Esophagus muscularis mucosa (tissue), 3 donors: ENCODE measurements at regions not wholly inside any gene's neighbourhood (a gene's known extent, or its start where the extent isn't known, plus 50 kb on each side); places are given as distances from the start of the nearest gene placed in this dataset.

Source experiments
- EP300 ChIP-seq: sonication (generic); formaldehyde crosslinking; IDR thresholded peaks from one replicate; pipeline ENCODE4 v1.6.1; 2017; ENCODE audit warnings: antibody characterized with exemption
- TF ChIP-seq, protein P1 (sequence below), 3 experiments: fragments of 200-600 bp in 2 of 3; fragments of 450-650 bp in 1 of 3; sonication (generic) in 2 of 3; IDR thresholded peaks; one replicate each; pipeline ENCODE4 v1.5.1; 2017 to 2019; ENCODE audit warnings: antibody characterized with exemption in 3 of 3, mild to moderate bottlenecking in 2 of 3, moderate library complexity in 1 of 3

DNA sequence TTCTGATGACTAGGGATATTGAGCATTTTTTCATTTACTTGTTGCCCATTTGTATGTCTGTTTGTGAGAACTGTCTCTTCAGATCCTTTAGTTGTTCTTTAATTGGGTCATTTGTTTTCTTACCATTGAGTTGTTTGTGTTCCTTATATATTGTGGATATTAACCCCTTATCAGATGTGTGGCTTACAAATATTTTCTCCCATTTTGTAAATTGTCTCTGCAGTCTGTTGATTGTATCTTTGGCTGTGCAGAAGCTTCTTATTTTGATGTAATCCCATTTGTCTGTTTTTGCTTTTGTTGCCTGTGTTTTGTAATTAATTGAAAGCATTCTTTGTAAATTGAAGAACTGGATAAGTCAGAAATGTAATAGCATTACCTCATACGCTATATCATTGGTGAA, 459.1 kb upstream of the FOXG1 start:
- no peak for TF ChIP-seq EP300
- TF ChIP-seq, protein P1, sequence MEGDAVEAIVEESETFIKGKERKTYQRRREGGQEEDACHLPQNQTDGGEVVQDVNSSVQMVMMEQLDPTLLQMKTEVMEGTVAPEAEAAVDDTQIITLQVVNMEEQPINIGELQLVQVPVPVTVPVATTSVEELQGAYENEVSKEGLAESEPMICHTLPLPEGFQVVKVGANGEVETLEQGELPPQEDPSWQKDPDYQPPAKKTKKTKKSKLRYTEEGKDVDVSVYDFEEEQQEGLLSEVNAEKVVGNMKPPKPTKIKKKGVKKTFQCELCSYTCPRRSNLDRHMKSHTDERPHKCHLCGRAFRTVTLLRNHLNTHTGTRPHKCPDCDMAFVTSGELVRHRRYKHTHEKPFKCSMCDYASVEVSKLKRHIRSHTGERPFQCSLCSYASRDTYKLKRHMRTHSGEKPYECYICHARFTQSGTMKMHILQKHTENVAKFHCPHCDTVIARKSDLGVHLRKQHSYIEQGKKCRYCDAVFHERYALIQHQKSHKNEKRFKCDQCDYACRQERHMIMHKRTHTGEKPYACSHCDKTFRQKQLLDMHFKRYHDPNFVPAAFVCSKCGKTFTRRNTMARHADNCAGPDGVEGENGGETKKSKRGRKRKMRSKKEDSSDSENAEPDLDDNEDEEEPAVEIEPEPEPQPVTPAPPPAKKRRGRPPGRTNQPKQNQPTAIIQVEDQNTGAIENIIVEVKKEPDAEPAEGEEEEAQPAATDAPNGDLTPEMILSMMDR (IDR thresholded peaks at IDR 0.05) = no peak
